ENCODE measurements at regions not wholly inside any gene's neighbourhood (a gene's known extent, or its start where the extent isn't known, plus 50 kb on each side); places are given as distances from the start of the nearest gene placed in this dataset.

GRCh38 chr10:10271639-10272192 lies 746.0 kb upstream of the CELF2 start:
- TF ChIP-seq CTCF (IDR thresholded peaks at IDR 0.05; ENCODE audit: insufficient read depth, low read length) (no peak), GABPA (IDR thresholded peaks at IDR 0.05; ENCODE audit: low read depth) (no peak)

Data from HL-60 (cell line).